Nephron (organoid): ENCODE measurements at regions not wholly inside any gene's neighbourhood (a gene's known extent, or its start where the extent isn't known, plus 50 kb on each side); places are given as distances from the start of the nearest gene placed in this dataset.

Source experiments
- H3K27ac Mint-ChIP-seq, 3 experiments: 2 replicates each; pipeline ENCODE4 v1.8.0; 2020; ENCODE audit warnings: mixed read lengths in 3 of 3, mild to moderate bottlenecking in 2 of 3, moderate library complexity in 1 of 3
- H3K27me3 Mint-ChIP-seq: 2 replicates; pipeline ENCODE4 v1.8.0; 2021; ENCODE audit warnings: low read depth, mild to moderate bottlenecking, moderate library complexity, mixed read lengths
- H3K36me3 Mint-ChIP-seq: 2 replicates; pipeline ENCODE4 v1.8.0; 2020; ENCODE audit warnings: low read depth, mixed read lengths
- H3K4me1 Mint-ChIP-seq: 2 replicates; pipeline ENCODE4 v1.8.0; 2020; ENCODE audit warnings: mixed read lengths
- H3K4me3 Mint-ChIP-seq, 3 experiments: 2 replicates each; pipeline ENCODE4 v1.8.0; 2020; ENCODE audit warnings: mild to moderate bottlenecking in 3 of 3, mixed read lengths in 3 of 3, moderate library complexity in 2 of 3
- H3K9me3 Mint-ChIP-seq: 2 replicates; pipeline ENCODE4 v1.8.0; 2020; ENCODE audit warnings: mixed read lengths
- TF ChIP-seq, protein P1 (sequence below), 3 experiments: fragments of 200-600 bp; sonication (generic); IDR thresholded peaks; one replicate each; pipeline ENCODE4 v1.5.0; 2021; ENCODE audit warnings: antibody characterized with exemption in 3 of 3; ENCODE audit not compliant: unreplicated experiment in 3 of 3

DNA sequence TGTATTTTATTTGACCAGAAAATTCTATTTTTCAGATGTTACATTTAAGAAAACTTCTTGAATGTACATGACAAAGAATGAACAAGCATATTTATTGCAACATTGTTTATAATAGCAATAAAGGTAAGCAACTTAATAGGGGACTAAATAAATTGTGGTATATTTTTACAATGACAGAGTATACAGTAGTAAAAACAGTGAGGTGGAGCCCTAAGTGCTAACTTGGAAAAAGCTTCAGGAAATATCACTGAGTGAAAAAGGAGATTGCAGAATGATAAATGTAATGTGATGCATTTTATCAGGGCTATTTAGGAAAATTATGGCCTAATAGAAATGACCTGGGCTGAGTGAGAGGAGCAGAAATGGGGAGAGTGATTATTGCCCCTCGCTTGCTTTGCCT is 56.5 kb upstream of the SEMA6A start:
- peaks cover 14% of the 10 kb centered on the region for H3K4me1 Mint-ChIP-seq
- peaks cover 3% of the 10 kb centered on the region for H3K9me3 Mint-ChIP-seq
- no peak overlapping the region for H3K27ac Mint-ChIP-seq
- TF ChIP-seq, protein P1, sequence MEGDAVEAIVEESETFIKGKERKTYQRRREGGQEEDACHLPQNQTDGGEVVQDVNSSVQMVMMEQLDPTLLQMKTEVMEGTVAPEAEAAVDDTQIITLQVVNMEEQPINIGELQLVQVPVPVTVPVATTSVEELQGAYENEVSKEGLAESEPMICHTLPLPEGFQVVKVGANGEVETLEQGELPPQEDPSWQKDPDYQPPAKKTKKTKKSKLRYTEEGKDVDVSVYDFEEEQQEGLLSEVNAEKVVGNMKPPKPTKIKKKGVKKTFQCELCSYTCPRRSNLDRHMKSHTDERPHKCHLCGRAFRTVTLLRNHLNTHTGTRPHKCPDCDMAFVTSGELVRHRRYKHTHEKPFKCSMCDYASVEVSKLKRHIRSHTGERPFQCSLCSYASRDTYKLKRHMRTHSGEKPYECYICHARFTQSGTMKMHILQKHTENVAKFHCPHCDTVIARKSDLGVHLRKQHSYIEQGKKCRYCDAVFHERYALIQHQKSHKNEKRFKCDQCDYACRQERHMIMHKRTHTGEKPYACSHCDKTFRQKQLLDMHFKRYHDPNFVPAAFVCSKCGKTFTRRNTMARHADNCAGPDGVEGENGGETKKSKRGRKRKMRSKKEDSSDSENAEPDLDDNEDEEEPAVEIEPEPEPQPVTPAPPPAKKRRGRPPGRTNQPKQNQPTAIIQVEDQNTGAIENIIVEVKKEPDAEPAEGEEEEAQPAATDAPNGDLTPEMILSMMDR (IDR thresholded peaks at IDR 0.05; ENCODE audit: unreplicated experiment in 3 of 3) = no peak
- no peaks in the 10 kb centered on the region for H3K27me3 Mint-ChIP-seq
- H3K36me3 Mint-ChIP-seq = no peaks in the 10 kb centered on the region
- H3K4me3 Mint-ChIP-seq = no peak overlapping the region

DNA sequence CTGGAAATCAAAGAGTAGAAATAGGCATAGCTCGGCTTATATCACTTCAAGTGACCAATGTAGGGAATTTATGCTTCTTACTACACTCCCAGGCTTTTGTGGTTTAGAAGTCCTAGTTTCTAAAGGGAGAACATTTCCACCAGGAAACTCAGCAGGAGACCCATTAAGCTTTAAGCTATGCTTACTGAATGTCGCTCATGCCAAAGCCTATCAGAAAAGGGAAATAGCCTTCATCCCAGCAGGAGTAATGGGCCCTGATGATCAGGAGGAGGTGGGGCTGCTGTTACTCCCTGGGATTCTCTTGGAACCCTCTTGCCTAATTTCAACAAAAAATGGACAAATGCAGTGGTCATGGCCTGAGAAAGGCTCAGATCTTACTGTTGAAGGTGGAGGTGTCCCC is 54.5 kb upstream of the SEMA6A start:
- H3K4me3 Mint-ChIP-seq = no peak overlapping the region
- peaks cover 27% of the 10 kb centered on the region for H3K4me1 Mint-ChIP-seq
- no peak overlapping the region for H3K27ac Mint-ChIP-seq
- TF ChIP-seq, protein P1 (IDR thresholded peaks at IDR 0.05; ENCODE audit: unreplicated experiment in 3 of 3) = no peak
- H3K27me3 Mint-ChIP-seq = no peaks in the 10 kb centered on the region
- H3K9me3 Mint-ChIP-seq = no peaks in the 10 kb centered on the region
- no peaks in the 10 kb centered on the region for H3K36me3 Mint-ChIP-seq

DNA sequence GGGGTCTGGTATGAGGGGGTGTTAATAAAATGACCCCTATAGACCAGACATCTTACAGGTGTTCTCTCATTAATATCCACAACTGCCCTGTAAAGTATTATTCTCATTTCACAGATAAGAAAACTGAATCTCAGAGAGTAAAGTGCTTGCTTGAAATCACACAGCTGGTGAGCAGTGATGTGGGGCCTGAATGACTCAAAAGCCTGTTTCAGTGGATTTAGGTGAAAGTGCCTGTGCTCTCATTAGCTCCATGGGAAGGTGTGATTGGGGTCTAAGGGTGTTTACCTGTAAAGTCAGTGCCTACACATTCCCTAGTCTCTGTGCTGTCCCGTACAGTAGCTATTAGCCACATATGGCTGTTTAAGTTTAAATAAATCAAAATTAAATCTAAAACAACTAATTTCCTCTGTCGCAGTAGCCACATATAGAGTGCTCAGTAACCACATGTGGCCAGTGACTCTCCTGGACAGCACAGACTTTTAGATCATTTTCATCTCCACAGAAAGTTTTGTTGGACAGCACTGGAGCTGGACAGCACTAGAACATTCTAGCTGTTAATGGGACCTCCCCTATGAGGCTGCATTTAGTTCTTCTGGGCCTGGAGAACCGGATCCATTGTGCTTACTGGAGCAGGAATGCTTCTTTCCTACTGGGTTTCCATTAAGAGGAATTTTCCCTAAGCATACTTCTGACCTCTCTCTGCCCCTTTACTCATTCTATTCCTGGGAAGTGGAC is 52.5 kb upstream of the SEMA6A start:
- H3K27me3 Mint-ChIP-seq = no peaks in the 10 kb centered on the region
- H3K36me3 Mint-ChIP-seq = no peaks in the 10 kb centered on the region
- H3K4me3 Mint-ChIP-seq = no peak overlapping the region
- TF ChIP-seq, protein P1 (IDR thresholded peaks at IDR 0.05; ENCODE audit: unreplicated experiment in 3 of 3) = no peak
- peaks cover 27% of the 10 kb centered on the region for H3K4me1 Mint-ChIP-seq
- H3K9me3 Mint-ChIP-seq = no peaks in the 10 kb centered on the region
- peak overlapping the region; percentile 84 to 92 (median 90) for H3K27ac Mint-ChIP-seq

DNA sequence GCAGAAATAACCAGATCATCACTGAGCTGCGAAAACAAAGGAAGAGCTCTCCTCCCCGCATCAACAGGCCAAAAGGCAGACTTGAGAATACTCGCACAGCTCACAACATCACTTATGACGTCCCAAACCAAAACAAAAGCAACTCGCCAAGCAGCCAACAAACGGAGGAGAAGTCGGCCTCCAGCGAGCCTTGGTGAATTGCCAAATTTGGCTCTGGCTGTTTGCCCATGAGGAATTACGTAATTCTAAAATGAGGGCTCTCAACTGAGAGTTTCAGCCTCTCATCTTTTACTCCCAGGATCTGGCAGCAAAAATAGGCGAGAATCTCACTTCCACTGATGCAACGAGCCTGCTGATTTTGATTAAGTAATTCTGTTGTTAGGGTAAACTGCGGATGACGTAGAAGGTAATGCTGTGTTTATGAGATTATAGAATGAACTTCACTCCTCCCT is 51.7 kb upstream of the SEMA6A start:
- Mint-ChIP-seq H3K36me3 (no peaks in the 10 kb centered on the region), H3K4me1 (peaks cover 27% of the 10 kb centered on the region), H3K4me3 (peak overlapping the region in 2 of 3 experiments; percentile 5 to 45), H3K9me3 (no peaks in the 10 kb centered on the region), H3K27me3 (no peaks in the 10 kb centered on the region), H3K27ac (peak overlapping the region; percentile 84 to 92 (median 90))
- TF ChIP-seq, protein P1 (IDR thresholded peaks at IDR 0.05; ENCODE audit: unreplicated experiment in 3 of 3) = no peak
